GM12865 (cell line): ENCODE measurements at regions not wholly inside any gene's neighbourhood (a gene's known extent, or its start where the extent isn't known, plus 50 kb on each side); places are given as distances from the start of the nearest gene placed in this dataset.

ENCODE experiments used
- DNase-seq: peaks from one replicate; pipeline ENCODE4 v3.0.0; 2010; ENCODE audit warnings: low read depth
- H3K4me3 ChIP-seq: 2 replicates; pipeline ENCODE4 v1.5.1; 2011; ENCODE audit warnings: mild to moderate bottlenecking, low read depth, low read length, control low read depth
- TF ChIP-seq, protein P1 (sequence below): IDR thresholded peaks from 2 replicates; pipeline ENCODE4 v1.5.1; 2011; ENCODE audit warnings: low read length, control low read depth, low read depth, inconsistent platforms; ENCODE audit not compliant: insufficient read depth; ENCODE audit errors: missing control alignments

DNA sequence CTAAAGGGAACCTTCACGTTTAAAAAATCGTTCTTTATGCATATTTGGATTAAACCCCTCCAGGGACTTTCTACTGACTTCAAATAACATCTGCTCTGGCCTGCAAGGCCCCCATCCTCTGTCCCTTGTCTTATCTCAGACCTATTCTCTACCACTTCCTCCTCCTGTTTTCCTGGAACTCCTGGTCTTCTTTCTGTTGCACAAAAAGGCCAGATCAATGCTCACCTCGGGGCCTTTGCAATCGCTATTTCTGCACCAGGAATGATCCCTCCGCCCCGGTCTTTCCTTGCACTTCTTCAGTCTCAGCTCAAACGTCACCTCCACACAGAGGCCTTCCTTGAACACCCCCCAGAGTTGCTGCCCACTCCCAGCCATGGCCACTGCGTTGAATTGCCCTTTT lies 57.6 kb upstream of the BEGAIN start:
- no peak overlapping the region for H3K4me3 ChIP-seq
- no peak for DNase-seq
- TF ChIP-seq, protein P1, sequence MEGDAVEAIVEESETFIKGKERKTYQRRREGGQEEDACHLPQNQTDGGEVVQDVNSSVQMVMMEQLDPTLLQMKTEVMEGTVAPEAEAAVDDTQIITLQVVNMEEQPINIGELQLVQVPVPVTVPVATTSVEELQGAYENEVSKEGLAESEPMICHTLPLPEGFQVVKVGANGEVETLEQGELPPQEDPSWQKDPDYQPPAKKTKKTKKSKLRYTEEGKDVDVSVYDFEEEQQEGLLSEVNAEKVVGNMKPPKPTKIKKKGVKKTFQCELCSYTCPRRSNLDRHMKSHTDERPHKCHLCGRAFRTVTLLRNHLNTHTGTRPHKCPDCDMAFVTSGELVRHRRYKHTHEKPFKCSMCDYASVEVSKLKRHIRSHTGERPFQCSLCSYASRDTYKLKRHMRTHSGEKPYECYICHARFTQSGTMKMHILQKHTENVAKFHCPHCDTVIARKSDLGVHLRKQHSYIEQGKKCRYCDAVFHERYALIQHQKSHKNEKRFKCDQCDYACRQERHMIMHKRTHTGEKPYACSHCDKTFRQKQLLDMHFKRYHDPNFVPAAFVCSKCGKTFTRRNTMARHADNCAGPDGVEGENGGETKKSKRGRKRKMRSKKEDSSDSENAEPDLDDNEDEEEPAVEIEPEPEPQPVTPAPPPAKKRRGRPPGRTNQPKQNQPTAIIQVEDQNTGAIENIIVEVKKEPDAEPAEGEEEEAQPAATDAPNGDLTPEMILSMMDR, result no peak

DNA sequence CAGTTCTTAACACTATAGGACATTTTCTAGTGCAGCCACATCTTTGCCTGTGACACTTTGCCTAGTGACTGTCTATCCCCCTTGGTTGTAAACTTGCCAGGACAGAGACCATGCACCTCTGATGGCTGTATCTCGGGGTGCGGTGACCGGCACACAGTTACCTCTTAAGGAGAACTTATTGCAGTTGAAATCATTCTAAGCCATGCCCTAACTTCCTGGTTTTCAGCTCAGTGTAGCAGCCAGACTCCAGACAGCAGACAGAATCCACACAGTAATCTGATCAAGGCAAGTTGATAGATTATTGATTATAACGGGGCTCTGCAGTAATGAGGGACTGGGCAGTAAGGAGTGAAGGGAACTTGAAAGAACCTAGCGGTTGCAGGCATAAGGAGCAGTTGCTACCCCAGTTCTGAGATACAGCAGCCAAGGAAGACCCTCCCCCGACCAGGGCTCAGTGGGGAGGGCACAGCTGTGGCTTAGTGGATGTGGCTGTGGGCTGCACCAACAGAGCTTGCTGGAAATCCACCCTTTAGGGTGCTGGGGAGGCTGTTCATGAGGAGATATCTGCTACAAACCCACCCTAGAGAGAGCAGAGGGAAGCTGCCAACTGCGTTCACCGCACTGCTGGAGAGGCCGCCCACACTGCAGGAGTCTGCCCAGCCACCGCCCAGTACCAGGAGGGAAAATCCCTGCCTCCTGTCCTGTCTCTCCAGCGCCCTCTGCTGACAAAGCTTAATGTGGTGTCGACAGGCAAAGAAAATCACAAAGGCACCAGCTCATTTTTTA lies 58.2 kb upstream of the BEGAIN start:
- peak; percentile 82 for DNase-seq
- H3K4me3 ChIP-seq, result no peak overlapping the region
- TF ChIP-seq, protein P1, result peak; percentile 80

DNA sequence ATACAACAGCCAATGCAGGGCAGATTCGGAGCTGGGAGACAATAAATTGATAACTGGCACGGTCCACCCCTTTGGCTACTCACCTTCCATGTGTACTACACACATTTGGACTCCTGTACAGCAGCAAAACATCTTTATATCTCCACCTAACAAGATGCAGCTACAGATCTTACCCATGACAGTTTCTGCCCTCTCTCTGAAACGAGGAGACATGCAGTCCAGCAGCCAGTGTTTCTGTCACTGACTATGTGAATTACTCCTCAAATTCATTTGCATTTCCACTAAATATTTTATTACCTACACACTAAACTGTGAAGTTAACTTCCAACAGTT lies 58.7 kb upstream of the BEGAIN start:
- DNase-seq, result no peak

DNA sequence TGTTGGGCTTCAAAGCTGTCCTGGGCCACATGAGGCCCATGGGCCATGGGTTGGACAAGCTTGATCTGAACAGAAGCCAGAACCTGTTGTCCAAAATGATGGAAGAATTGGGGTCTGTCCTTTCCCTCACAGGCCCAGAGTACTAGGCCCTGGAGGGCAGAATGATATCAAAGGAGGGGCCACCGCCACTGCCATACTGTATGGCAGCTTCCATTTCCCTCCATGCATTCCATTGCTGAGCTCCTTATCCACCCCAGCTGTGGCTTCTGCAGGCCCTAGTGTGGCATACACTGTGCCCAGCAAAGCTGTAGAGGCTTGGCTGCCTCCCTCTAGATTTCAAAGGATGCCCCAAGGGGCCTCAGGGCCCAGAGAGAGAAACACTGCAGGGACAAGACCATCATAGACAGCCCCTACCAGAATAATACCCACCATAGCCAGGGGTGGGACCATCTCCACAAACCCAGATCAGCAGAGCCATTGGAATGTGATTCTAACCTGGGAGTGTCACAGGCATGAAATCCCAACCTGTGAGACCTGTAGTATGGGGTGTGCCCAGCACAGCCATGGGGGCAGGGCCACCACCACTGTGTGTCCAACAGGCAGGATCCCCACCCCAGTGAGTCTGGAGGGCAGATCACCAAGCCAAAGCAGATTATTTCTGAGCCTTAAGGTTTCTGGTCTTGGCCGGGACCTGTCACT lies 61.4 kb upstream of the BEGAIN start:
- no peak overlapping the region for H3K4me3 ChIP-seq
- no peak for DNase-seq
- TF ChIP-seq, protein P1, result no peak

More for the DNA sequence above, 58.7 kb upstream of the BEGAIN start:
- TF ChIP-seq, protein P1, result no peak
- H3K4me3 ChIP-seq, result no peak overlapping the region

DNA sequence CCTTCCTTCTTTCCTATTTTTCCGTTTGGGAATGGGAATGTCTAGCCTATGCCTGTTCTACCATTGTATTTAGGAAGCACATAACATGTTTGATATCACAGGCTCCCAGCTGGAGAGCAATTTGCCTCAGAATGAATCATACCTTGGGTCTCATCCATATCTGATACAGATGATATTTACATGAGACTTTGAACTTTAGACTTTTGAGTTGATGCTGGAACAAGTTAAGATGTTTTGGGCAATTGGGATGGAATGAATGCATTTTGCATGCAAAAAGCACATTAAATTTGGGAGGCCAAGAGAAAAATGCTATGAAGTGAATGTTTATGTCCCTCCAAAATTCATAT lies 61.9 kb upstream of the BEGAIN start:
- H3K4me3 ChIP-seq, result no peak overlapping the region
- DNase-seq, result no peak

DNA sequence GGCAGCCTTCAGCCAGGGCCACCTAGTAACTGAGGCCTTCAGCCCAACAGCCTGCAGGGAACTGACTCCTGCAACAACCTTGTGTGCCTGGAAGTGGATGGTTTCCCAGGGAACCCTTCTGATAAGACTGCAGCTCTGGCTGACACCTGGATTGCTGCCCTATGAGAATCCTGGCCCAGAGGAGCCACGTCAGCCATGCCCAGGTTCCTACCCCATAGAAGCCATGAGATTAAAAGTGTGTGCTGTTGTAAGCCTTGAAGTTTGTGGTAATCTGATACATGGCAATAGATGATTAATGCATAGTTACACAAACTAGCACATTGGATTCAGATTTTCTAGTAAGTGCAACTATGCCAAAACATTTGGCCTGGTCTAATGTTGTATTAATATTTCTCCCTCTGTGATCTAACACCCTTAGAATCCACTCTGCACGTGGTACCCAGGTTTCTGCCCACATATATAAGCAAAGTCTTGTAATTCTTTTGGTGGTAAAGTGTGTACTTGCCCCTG lies 64.8 kb upstream of the BEGAIN start:
- no peak overlapping the region for H3K4me3 ChIP-seq
- TF ChIP-seq, protein P1, result no peak
- DNase-seq, result no peak

More for the DNA sequence above, 61.9 kb upstream of the BEGAIN start:
- TF ChIP-seq, protein P1, result no peak
